GM12878 (cell line): ENCODE measurements at regions not wholly inside any gene's neighbourhood (a gene's known extent, or its start where the extent isn't known, plus 50 kb on each side); places are given as distances from the start of the nearest gene placed in this dataset.

ENCODE experiments used
- ATAC-seq: fragments of 200-7000 bp; cut with Tn5 transposase; 3 replicates; pipeline ENCODE4 v1.9.1; 2020; ENCODE audit warnings: mild to moderate bottlenecking, moderate library complexity
- BruUV-seq: library from RNA; stranded (reverse); fragments of 400-500 nt; replicated peaks from 2 replicates; lab custom pipeline; 2021; lab: Mats Ljungman, UMichigan
- CTCF ChIA-PET: fragments of 300-600 bp; sonication (Branson Sonifier 250); formaldehyde crosslinking; extraction: SDS; loops from one replicate; lab custom pipeline; 2021; ENCODE audit warnings: inconsistent platforms; lab: Yijun Ruan, JAX
- POLR2A ChIA-PET: fragments of 350-600 bp; formaldehyde crosslinking; extraction: SDS; loops from one replicate; lab custom pipeline; 2021; ENCODE audit warnings: inconsistent platforms; lab: Charles Lee
- RAD21 ChIA-PET: fragments of 300-600 bp; sonication (Branson Sonifier 250); formaldehyde crosslinking; loops from one replicate; lab custom pipeline; 2023; ENCODE audit warnings: antibody characterized with exemption; ENCODE audit not compliant: unreplicated experiment; lab: Charles Lee
- SMC1A ChIA-PET: fragments of 300-600 bp; sonication (Branson Sonifier 250); formaldehyde crosslinking; loops from one replicate; lab custom pipeline; 2023; ENCODE audit not compliant: unreplicated experiment, uncharacterized antibody; lab: Charles Lee
- DNase-seq: peaks from one replicate; pipeline ENCODE4 v3.0.0-alpha.2; 2011; ENCODE audit warnings: low read depth, low spot score
- FAIRE-seq: peaks from 3 replicates; lab custom pipeline; 2011; peaks lifted over from hg19 to GRCh38; lab: Jason Lieb, UNC
- H2AFZ ChIP-seq: 2 replicates; pipeline ENCODE4 v1.6.0; 2011; ENCODE audit warnings: low read depth, low read length, control low read depth; ENCODE audit not compliant: control insufficient read depth
- H3K27ac ChIP-seq: 2 replicates; pipeline ENCODE4 v1.5.1; 2011; ENCODE audit warnings: control low read depth; ENCODE audit not compliant: control insufficient read depth, insufficient read depth
- H3K27me3 ChIP-seq, 2 experiments: replicated peaks in 1 of 2; 2 replicates each; pipeline versions ENCODE4 v1.6.0 to v1.6.1; 2011; ENCODE audit warnings: low read length in 1 of 2; ENCODE audit not compliant: control insufficient read depth in 2 of 2, insufficient read depth in 2 of 2
- H3K36me3 ChIP-seq, 2 experiments: 2 replicates each; pipeline ENCODE4 v1.5.1; 2011; ENCODE audit warnings: low read length in 1 of 2; ENCODE audit not compliant: control insufficient read depth in 2 of 2, insufficient read depth in 2 of 2
- H3K4me1 ChIP-seq: 2 replicates; pipeline ENCODE4 v1.6.1; 2011; ENCODE audit warnings: mild to moderate bottlenecking, low read length, moderate library complexity, mixed read lengths; ENCODE audit not compliant: control insufficient read depth, insufficient read depth
- H3K4me2 ChIP-seq: 2 replicates; pipeline ENCODE4 v1.6.0; 2011; ENCODE audit warnings: control low read depth; ENCODE audit not compliant: control insufficient read depth, insufficient read depth
- H3K4me3 ChIP-seq: fragments of 200-600 bp; sonication (generic); 2 replicates; pipeline ENCODE4 v1.5.1; 2016
- H3K79me2 ChIP-seq: 2 replicates; pipeline ENCODE4 v1.6.0; 2011; ENCODE audit warnings: low read length; ENCODE audit not compliant: control insufficient read depth, insufficient read depth
- H3K9ac ChIP-seq: 2 replicates; pipeline ENCODE4 v1.8.0; 2011; ENCODE audit warnings: low read length, control low read depth, mixed read lengths; ENCODE audit not compliant: control insufficient read depth, insufficient read depth
- H3K9me3 ChIP-seq: replicated peaks from 3 replicates; pipeline ENCODE4 v1.5.1; 2011; ENCODE audit warnings: mild to moderate bottlenecking, low read length; ENCODE audit not compliant: control insufficient read depth, insufficient read depth
- H4K20me1 ChIP-seq: 2 replicates; pipeline ENCODE4 v1.6.0; 2011; ENCODE audit not compliant: control insufficient read depth, insufficient read depth
- ASH2L ChIP-seq: fragments of 300-600, 200-600 bp; sonication (generic); IDR thresholded peaks from 2 replicates; pipeline ENCODE4 v1.6.1; 2017; ENCODE audit warnings: low read depth, mild to moderate bottlenecking, borderline replicate concordance
- MYC ChIP-seq: IDR thresholded peaks from 2 replicates; pipeline ENCODE4 v1.6.1; 2011; ENCODE audit warnings: mild to moderate bottlenecking, low read length, moderate library complexity, inconsistent platforms; ENCODE audit not compliant: insufficient read depth, insufficient replicate concordance, insufficient read length, severe bottlenecking
- NR2F1 ChIP-seq: fragments of 450-650 bp; conservative IDR thresholded peaks from 2 replicates; pipeline ENCODE4 v1.6.1; 2017; ENCODE audit warnings: mild to moderate bottlenecking
- POU2F2 ChIP-seq: IDR thresholded peaks from 3 replicates; pipeline ENCODE4 v1.6.1; 2011; ENCODE audit warnings: low read depth, mild to moderate bottlenecking, low read length, borderline replicate concordance
- ZNF274 ChIP-seq: IDR thresholded peaks from one replicate; pipeline ENCODE4 v1.8.0; 2011; ENCODE audit not compliant: insufficient read length, insufficient read depth
- ZSCAN29 ChIP-seq: fragments of 450-650 bp; IDR thresholded peaks from 2 replicates; pipeline ENCODE4 v1.6.1; 2017; ENCODE audit warnings: mild to moderate bottlenecking, moderate library complexity
- WGBS: methylation state at CpG from one replicate; pipeline ENCODE4 v1.1.6; 2016; ENCODE audit warnings: low lambda C conversion rate; ENCODE audit not compliant: insufficient replicate concordance, insufficient coverage; ENCODE audit errors: missing lambda C conversion rate; 5-methylcytosine and 5-hydroxymethylcytosine counted together
- in situ Hi-C: fragments of 300-500 bp; cut with MboI; formaldehyde crosslinking; loops from 9 replicates; pipeline ENCODE4 v1.14.3; 2018; ENCODE audit warnings: mixed read lengths
- intact Hi-C: fragments of 100-400 bp; cut with micrococcal nuclease; formaldehyde crosslinking; loops from one replicate; pipeline ENCODE4 v1.14.2; 2022; ENCODE audit not compliant: unreplicated experiment
- TF ChIP-seq, protein P1 (sequence below): fragments of 450-650 bp; IDR thresholded peaks from 2 replicates; pipeline ENCODE4 v1.6.1; 2017; ENCODE audit warnings: mild to moderate bottlenecking, moderate library complexity
- TF ChIP-seq, protein P2 (sequence below): fragments of 450-650 bp; IDR thresholded peaks from 2 replicates; pipeline ENCODE4 v1.6.1; 2018; ENCODE audit warnings: borderline replicate concordance, mild to moderate bottlenecking; ENCODE audit not compliant: partially characterized antibody
- TF ChIP-seq, protein P3 (sequence below): IDR thresholded peaks from 2 replicates; pipeline ENCODE4 v1.6.1; 2012; ENCODE audit warnings: low read depth, low read length, improper control_type of control experiment
- TF ChIP-seq, protein P4 (sequence below): fragments of 450-650 bp; IDR thresholded peaks from 2 replicates; pipeline ENCODE4 v1.6.1; 2017; ENCODE audit warnings: antibody characterized with exemption, mild to moderate bottlenecking, moderate library complexity

DNA sequence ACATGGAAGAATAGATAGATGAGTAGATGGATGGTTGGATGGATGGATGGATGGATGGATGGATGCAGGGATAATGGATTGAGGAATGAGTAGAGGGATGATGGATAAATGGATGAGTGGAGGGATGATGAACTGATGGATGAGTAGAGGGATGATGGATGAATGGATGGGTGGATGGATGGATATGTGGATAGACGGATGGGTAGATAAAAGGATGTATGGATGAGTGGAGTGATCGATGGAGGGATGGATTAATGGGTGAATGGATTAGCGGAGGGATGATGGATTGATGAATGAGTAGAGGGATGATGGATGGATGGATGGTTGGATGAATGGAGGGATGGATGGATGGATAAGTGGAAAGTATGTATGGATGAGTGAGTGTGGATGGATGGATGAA lies 533.2 kb downstream of the RFC3 start (continued):
- TF ChIP-seq ZNF274 = no peak
- TF ChIP-seq MYC = no peak
- TF ChIP-seq, protein P1, sequence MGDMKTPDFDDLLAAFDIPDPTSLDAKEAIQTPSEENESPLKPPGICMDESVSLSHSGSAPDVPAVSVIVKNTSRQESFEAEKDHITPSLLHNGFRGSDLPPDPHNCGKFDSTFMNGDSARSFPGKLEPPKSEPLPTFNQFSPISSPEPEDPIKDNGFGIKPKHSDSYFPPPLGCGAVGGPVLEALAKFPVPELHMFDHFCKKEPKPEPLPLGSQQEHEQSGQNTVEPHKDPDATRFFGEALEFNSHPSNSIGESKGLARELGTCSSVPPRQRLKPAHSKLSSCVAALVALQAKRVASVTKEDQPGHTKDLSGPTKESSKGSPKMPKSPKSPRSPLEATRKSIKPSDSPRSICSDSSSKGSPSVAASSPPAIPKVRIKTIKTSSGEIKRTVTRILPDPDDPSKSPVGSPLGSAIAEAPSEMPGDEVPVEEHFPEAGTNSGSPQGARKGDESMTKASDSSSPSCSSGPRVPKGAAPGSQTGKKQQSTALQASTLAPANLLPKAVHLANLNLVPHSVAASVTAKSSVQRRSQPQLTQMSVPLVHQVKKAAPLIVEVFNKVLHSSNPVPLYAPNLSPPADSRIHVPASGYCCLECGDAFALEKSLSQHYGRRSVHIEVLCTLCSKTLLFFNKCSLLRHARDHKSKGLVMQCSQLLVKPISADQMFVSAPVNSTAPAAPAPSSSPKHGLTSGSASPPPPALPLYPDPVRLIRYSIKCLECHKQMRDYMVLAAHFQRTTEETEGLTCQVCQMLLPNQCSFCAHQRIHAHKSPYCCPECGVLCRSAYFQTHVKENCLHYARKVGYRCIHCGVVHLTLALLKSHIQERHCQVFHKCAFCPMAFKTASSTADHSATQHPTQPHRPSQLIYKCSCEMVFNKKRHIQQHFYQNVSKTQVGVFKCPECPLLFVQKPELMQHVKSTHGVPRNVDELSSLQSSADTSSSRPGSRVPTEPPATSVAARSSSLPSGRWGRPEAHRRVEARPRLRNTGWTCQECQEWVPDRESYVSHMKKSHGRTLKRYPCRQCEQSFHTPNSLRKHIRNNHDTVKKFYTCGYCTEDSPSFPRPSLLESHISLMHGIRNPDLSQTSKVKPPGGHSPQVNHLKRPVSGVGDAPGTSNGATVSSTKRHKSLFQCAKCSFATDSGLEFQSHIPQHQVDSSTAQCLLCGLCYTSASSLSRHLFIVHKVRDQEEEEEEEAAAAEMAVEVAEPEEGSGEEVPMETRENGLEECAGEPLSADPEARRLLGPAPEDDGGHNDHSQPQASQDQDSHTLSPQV = no peak
- TF ChIP-seq, protein P2, sequence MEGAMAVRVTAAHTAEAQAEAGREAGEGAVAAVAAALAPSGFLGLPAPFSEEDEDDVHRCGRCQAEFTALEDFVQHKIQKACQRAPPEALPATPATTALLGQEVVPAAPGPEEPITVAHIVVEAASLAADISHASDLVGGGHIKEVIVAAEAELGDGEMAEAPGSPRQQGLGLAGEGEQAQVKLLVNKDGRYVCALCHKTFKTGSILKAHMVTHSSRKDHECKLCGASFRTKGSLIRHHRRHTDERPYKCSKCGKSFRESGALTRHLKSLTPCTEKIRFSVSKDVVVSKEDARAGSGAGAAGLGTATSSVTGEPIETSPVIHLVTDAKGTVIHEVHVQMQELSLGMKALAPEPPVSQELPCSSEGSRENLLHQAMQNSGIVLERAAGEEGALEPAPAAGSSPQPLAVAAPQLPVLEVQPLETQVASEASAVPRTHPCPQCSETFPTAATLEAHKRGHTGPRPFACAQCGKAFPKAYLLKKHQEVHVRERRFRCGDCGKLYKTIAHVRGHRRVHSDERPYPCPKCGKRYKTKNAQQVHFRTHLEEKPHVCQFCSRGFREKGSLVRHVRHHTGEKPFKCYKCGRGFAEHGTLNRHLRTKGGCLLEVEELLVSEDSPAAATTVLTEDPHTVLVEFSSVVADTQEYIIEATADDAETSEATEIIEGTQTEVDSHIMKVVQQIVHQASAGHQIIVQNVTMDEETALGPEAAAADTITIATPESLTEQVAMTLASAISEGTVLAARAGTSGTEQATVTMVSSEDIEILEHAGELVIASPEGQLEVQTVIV = no peak

DNA sequence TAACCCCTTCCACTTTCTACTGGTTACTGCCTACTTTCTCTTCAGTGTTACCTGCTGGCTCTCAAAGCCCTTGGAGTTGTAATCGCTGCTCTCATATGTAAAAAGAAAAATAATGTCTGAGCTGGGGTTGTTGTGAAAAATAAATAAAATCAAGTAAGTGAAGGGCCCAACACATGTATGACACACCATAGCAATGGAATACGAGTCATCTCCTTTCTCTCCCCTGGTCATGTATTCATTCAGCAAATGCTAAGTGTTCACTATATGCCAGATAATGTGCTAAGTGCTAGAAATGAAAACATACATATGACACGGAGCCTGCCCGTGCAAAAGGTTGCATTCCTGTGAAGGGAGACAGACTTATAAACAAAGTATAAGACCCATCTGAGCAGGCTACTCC lies 535.0 kb downstream of the RFC3 start:
- ChIA-PET POLR2A (no interaction called here), CTCF (no interaction called here), SMC1A (no interaction called here), RAD21 (no interaction called here)
- no peaks in the 10 kb centered on the region for H3K4me1 ChIP-seq
- no TSS peak for BruUV-seq
- H2AFZ ChIP-seq = no peak overlapping the region
- H3K27ac ChIP-seq = no peak overlapping the region
- DNase-seq (no peak), ATAC-seq (no peak), FAIRE-seq (no peak)
- no peaks in the 10 kb centered on the region for H3K36me3 ChIP-seq
- no peaks in the 10 kb centered on the region for H3K9me3 ChIP-seq
- no peak overlapping the region for H3K4me3 ChIP-seq
- H4K20me1 ChIP-seq = no peaks in the 10 kb centered on the region
- no peak overlapping the region for H3K9ac ChIP-seq
- no peak overlapping the region for H3K4me2 ChIP-seq
- no peaks in the 10 kb centered on the region for H3K27me3 ChIP-seq
- WGBS = 18% methylated on average over 4 of the region's 4 CpGs
- no peaks in the 10 kb centered on the region for H3K79me2 ChIP-seq
- intact Hi-C loops (no loop called here), in situ Hi-C loops (no loop called here)
- no peak for TF ChIP-seq ASH2L
- TF ChIP-seq, protein P3, sequence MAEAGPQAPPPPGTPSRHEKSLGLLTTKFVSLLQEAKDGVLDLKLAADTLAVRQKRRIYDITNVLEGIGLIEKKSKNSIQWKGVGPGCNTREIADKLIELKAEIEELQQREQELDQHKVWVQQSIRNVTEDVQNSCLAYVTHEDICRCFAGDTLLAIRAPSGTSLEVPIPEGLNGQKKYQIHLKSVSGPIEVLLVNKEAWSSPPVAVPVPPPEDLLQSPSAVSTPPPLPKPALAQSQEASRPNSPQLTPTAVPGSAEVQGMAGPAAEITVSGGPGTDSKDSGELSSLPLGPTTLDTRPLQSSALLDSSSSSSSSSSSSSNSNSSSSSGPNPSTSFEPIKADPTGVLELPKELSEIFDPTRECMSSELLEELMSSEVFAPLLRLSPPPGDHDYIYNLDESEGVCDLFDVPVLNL = no peak
- TF ChIP-seq, protein P4, sequence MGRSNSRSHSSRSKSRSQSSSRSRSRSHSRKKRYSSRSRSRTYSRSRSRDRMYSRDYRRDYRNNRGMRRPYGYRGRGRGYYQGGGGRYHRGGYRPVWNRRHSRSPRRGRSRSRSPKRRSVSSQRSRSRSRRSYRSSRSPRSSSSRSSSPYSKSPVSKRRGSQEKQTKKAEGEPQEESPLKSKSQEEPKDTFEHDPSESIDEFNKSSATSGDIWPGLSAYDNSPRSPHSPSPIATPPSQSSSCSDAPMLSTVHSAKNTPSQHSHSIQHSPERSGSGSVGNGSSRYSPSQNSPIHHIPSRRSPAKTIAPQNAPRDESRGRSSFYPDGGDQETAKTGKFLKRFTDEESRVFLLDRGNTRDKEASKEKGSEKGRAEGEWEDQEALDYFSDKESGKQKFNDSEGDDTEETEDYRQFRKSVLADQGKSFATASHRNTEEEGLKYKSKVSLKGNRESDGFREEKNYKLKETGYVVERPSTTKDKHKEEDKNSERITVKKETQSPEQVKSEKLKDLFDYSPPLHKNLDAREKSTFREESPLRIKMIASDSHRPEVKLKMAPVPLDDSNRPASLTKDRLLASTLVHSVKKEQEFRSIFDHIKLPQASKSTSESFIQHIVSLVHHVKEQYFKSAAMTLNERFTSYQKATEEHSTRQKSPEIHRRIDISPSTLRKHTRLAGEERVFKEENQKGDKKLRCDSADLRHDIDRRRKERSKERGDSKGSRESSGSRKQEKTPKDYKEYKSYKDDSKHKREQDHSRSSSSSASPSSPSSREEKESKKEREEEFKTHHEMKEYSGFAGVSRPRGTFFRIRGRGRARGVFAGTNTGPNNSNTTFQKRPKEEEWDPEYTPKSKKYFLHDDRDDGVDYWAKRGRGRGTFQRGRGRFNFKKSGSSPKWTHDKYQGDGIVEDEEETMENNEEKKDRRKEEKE = no peak
- TF ChIP-seq ZSCAN29 = no peak
- no peak for TF ChIP-seq NR2F1
- no peak for TF ChIP-seq POU2F2
